ENCODE measurements at regions not wholly inside any gene's neighbourhood (a gene's known extent, or its start where the extent isn't known, plus 50 kb on each side); places are given as distances from the start of the nearest gene placed in this dataset.
A peak's percentile ranks its signal among the peaks of the same experiment; 100 is the strongest.

DNA sequence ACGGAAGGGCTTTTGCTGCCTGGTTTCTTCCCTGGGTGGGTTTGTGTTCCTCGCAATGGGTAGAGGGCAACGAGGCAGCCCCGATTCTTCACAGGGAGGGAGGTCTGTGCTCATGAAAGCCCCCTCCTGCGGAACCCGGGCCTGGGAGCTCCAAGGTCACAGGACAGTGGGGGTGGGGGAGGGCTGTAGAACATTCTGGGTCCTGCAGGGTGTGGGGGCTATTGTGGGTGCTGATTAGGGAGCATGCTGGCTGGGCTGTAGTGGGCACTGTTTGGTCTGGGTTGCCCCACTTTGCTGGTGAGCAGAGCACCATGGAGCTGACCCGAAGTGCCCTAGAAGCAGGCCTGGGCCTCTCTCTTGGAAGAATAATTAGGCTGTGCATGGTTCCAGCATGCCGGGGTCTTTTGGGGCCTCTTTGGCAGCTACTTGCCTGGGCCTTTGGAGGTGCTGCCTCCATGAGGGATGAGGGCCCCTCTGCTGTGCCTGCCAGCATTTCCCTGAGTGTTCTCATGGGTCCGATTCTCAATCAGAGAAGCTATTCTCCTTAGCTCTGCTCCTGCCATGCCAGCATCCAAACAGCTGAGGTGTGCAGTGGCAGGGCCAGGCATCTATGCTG lies 232.2 kb upstream of the HS6ST1 start:
- no peaks in the 10 kb centered on the region for H3K9me3 ChIP-seq
- TF ChIP-seq POLR2A (IDR thresholded peaks at IDR 0.05) = no peak
- TF ChIP-seq, protein P1, sequence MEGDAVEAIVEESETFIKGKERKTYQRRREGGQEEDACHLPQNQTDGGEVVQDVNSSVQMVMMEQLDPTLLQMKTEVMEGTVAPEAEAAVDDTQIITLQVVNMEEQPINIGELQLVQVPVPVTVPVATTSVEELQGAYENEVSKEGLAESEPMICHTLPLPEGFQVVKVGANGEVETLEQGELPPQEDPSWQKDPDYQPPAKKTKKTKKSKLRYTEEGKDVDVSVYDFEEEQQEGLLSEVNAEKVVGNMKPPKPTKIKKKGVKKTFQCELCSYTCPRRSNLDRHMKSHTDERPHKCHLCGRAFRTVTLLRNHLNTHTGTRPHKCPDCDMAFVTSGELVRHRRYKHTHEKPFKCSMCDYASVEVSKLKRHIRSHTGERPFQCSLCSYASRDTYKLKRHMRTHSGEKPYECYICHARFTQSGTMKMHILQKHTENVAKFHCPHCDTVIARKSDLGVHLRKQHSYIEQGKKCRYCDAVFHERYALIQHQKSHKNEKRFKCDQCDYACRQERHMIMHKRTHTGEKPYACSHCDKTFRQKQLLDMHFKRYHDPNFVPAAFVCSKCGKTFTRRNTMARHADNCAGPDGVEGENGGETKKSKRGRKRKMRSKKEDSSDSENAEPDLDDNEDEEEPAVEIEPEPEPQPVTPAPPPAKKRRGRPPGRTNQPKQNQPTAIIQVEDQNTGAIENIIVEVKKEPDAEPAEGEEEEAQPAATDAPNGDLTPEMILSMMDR (IDR thresholded peaks at IDR 0.05) = no peak
- intact Hi-C loops (cut with DNase I) = no loop called here
- H3K36me3 ChIP-seq (replicated peaks in 1 of 2; ENCODE audit: insufficient read depth in 1 of 2, low read depth in 2 of 2) = no peaks in the 10 kb centered on the region
- no peaks in the 10 kb centered on the region for H3K27me3 ChIP-seq
- no peak overlapping the region for H3K27ac ChIP-seq
- no peaks in the 10 kb centered on the region for H3K4me1 ChIP-seq
- 88 to 89% methylated on average over 3 to 8 of the region's 9 CpGs for WGBS, 2 donors
- ATAC-seq = no peak
- no peak overlapping the region for H3K4me3 ChIP-seq
- DNase-seq = no peak

DNA sequence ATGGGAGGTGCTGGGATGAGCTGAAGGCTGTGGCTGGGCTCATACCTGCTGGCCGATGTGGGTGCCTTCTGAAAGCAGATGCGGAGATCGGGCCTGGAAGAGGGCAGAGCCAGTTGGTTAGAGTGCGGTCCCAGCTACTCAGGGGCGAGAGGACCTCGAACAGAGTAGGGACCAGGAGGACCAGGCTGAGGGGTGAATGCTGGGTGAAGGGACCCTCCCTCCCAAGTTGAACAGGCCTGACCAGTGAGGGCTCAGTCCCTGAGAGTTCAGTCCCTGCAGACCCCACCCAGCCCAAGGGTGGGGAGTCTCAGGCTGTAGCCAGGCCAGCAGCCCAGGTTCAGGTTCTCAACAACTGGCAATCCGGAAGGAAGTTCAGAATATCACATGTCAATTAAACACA lies 232.8 kb upstream of the HS6ST1 start:
- Histone ChIP-seq H3K36me3 (replicated peaks in 1 of 2; ENCODE audit: insufficient read depth in 1 of 2, low read depth in 2 of 2) (no peaks in the 10 kb centered on the region), H3K27ac (no peak overlapping the region), H3K27me3 (no peaks in the 10 kb centered on the region), H3K4me3 (no peak overlapping the region), H3K4me1 (no peaks in the 10 kb centered on the region), H3K9me3 (no peaks in the 10 kb centered on the region)
- intact Hi-C loops (cut with DNase I) = no loop called here
- TF ChIP-seq, protein P1 (IDR thresholded peaks at IDR 0.05) = no peak
- TF ChIP-seq POLR2A (IDR thresholded peaks at IDR 0.05) = no peak
- 87 to 93% methylated on average over 7 of the region's 7 CpGs for WGBS, 2 donors
- ATAC-seq = no peak
- no peak for DNase-seq

DNA sequence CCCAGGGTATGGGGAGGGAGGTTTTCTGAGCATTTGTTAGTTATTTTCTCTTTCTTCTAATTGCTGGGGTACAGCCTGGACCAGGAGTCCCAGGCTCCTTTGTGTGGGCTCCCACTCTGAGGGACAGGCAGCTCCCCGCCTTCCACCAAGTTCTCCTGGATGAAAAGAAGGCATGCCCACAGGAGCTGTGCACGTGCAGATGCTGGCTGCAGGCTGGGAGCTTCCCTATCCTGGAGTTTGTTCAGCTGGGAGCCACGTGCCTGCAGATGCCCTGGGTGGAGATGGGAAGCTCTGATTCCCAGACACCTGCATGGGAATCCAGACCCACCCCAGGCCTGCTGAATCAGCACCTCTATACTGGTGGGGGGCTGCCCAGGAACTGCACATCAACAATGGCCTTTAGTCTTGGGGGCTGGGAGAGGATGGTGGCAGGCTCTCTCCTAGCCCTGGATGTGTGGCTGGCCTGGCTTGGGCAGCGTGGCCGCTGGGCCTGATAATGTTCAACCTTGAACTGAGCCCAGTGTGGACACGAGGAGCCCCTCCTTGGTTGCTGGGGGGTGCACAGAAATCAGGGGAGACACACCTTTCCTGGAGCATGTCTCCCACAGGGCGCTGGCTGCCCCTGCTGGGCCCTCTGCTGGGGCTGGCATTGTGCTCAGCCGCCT lies 233.6 kb upstream of the HS6ST1 start:
- WGBS, 2 donors = 77 to 79% methylated on average over 7 to 8 of the region's 8 CpGs
- intact Hi-C loops (cut with DNase I) = no loop called here
- TF ChIP-seq, protein P1 (IDR thresholded peaks at IDR 0.05) = no peak
- no peak for TF ChIP-seq POLR2A (IDR thresholded peaks at IDR 0.05)
- Histone ChIP-seq H3K4me1 (no peaks in the 10 kb centered on the region), H3K36me3 (replicated peaks in 1 of 2; ENCODE audit: insufficient read depth in 1 of 2, low read depth in 2 of 2) (no peaks in the 10 kb centered on the region), H3K27ac (no peak overlapping the region), H3K4me3 (no peak overlapping the region), H3K27me3 (no peaks in the 10 kb centered on the region), H3K9me3 (no peaks in the 10 kb centered on the region)
- ATAC-seq (no peak), DNase-seq (no peak)

DNA sequence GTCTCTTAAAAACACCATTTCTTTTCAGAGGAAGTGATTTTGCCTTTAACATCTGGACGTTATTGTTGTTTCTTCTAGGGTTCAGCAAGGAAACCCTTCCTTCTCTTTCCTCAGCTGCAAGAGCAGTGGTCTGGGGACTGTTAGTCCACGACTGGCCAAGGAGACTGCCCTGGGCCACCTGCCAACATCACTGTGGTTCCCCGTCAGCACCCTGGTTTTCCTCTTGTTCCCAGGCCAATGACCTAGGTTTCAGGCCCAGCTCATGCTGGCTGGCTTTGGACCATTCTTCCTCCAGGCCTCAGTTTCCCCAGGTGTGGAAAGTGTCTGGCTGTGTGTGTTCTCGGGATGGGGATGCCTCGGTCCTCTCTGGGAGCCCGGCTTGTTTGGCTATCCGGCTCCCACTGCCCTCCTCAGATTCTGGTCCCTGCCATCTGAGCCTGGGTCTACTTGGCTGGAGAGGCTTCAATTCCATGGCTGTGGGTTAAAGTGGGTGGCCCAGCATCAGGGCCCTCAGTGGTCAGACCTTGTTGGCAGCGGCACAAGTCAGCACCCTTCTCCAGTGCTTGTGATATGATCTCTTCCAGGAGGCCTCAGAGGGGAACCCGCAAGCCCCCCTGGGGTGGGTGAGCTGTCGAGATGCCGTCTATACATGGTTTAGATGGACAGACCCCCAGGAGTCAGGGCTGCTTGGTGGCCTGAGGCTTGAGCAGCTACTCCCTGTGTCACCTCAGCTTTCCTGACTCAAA lies 234.3 kb upstream of the HS6ST1 start:
- Histone ChIP-seq H3K4me3 (no peak overlapping the region), H3K4me1 (no peaks in the 10 kb centered on the region), H3K36me3 (replicated peaks in 1 of 2; ENCODE audit: insufficient read depth in 1 of 2, low read depth in 2 of 2) (no peaks in the 10 kb centered on the region), H3K27ac (no peak overlapping the region), H3K9me3 (no peaks in the 10 kb centered on the region), H3K27me3 (no peaks in the 10 kb centered on the region)
- TF ChIP-seq, protein P1 (IDR thresholded peaks at IDR 0.05) = no peak
- no peak for TF ChIP-seq POLR2A (IDR thresholded peaks at IDR 0.05)
- DNase-seq = peak in 2 of 4 donors; percentile 14 to 23
- WGBS, 2 donors = 72 to 85% methylated on average over 9 to 11 of the region's 11 CpGs
- intact Hi-C loops (cut with DNase I) = no loop called here
- ATAC-seq = no peak
